B cell (primary cell): ENCODE measurements at regions not wholly inside any gene's neighbourhood (a gene's known extent, or its start where the extent isn't known, plus 50 kb on each side); places are given as distances from the start of the nearest gene placed in this dataset.

Experiments
- CTCF ChIP-seq: fragments of 200-600 bp; IDR thresholded peaks from one replicate; pipeline ENCODE4 v1.8.0; 2022; ENCODE audit warnings: antibody characterized with exemption, mild to moderate bottlenecking
- EZH2 ChIP-seq: IDR thresholded peaks from 2 replicates; pipeline ENCODE4 v1.6.1; 2012; ENCODE audit warnings: borderline replicate concordance, low read depth, mild to moderate bottlenecking, moderate library complexity, low read length; ENCODE audit not compliant: insufficient read depth, poor library complexity, severe bottlenecking

- no peak for TF ChIP-seq CTCF
- TF ChIP-seq EZH2 = no peak
Measured at GRCh38 chr18:40032076-40032475, 1923.0 kb upstream of the PIK3C3 start.
